Astrocyte (in vitro differentiated cells and primary cell): ENCODE measurements at regions not wholly inside any gene's neighbourhood (a gene's known extent, or its start where the extent isn't known, plus 50 kb on each side); places are given as distances from the start of the nearest gene placed in this dataset.
A peak's percentile ranks its signal among the peaks of the same experiment; 100 is the strongest.

ENCODE experiments used
- DNase-seq: peaks from one replicate; pipeline ENCODE4 v3.0.0-alpha.2; 2010; ENCODE audit warnings: low read depth
- FAIRE-seq: peaks from 2 replicates; lab custom pipeline; 2011; peaks lifted over from hg19 to GRCh38; lab: Jason Lieb, UNC
- H2AFZ ChIP-seq: 2 replicates; pipeline ENCODE4 v1.6.0; 2012; ENCODE audit warnings: low read depth, low read length, inconsistent platforms
- H3K27ac ChIP-seq: 2 replicates; pipeline ENCODE4 v1.5.1; 2011; ENCODE audit warnings: low read depth, low read length, inconsistent platforms
- H3K27me3 ChIP-seq: 2 replicates; pipeline ENCODE4 v1.6.0; 2011; ENCODE audit warnings: low read length, inconsistent platforms; ENCODE audit not compliant: insufficient read depth
- H3K36me3 ChIP-seq: 2 replicates; pipeline ENCODE4 v1.5.1; 2011; ENCODE audit warnings: low read length, inconsistent platforms; ENCODE audit not compliant: insufficient read depth
- H3K4me1 ChIP-seq: 2 replicates; pipeline ENCODE4 v1.5.1; 2011; ENCODE audit warnings: low read length, inconsistent platforms; ENCODE audit not compliant: insufficient read depth
- H3K4me2 ChIP-seq: 2 replicates; pipeline ENCODE4 v1.6.0; 2012; ENCODE audit warnings: low read length, inconsistent platforms
- H3K4me3 ChIP-seq: 2 replicates; pipeline ENCODE4 v1.5.1; 2011; ENCODE audit warnings: low read depth, mild to moderate bottlenecking, low read length, inconsistent platforms; ENCODE audit not compliant: insufficient read depth
- H3K79me2 ChIP-seq: 2 replicates; pipeline ENCODE4 v1.6.0; 2012; ENCODE audit warnings: mild to moderate bottlenecking, low read length, inconsistent platforms; ENCODE audit not compliant: insufficient read depth
- H3K9ac ChIP-seq: 2 replicates; pipeline ENCODE4 v1.6.0; 2012; ENCODE audit warnings: mild to moderate bottlenecking, low read length, inconsistent platforms
- H3K9me3 ChIP-seq: 2 replicates; pipeline ENCODE4 v1.5.1; 2012; ENCODE audit warnings: low read depth, mild to moderate bottlenecking, low read length, inconsistent platforms; ENCODE audit not compliant: insufficient read depth
- H4K20me1 ChIP-seq: 2 replicates; pipeline ENCODE4 v1.6.0; 2012; ENCODE audit warnings: low read length, inconsistent platforms; ENCODE audit not compliant: insufficient read depth
- H3K27ac Mint-ChIP-seq: one replicate; pipeline ENCODE4 v1.8.0; 2021; ENCODE audit warnings: mild to moderate bottlenecking, mixed read lengths; ENCODE audit not compliant: unreplicated experiment
- H3K27me3 Mint-ChIP-seq: one replicate; pipeline ENCODE4 v1.8.0; 2021; ENCODE audit warnings: low read depth, mixed read lengths; ENCODE audit not compliant: unreplicated experiment
- H3K36me3 Mint-ChIP-seq: one replicate; pipeline ENCODE4 v1.8.0; 2021; ENCODE audit warnings: low read depth, mixed read lengths; ENCODE audit not compliant: unreplicated experiment
- H3K4me1 Mint-ChIP-seq: one replicate; pipeline ENCODE4 v1.8.0; 2021; ENCODE audit warnings: low read depth, mixed read lengths; ENCODE audit not compliant: unreplicated experiment
- H3K4me3 Mint-ChIP-seq: one replicate; pipeline ENCODE4 v1.8.0; 2021; ENCODE audit warnings: mild to moderate bottlenecking, moderate library complexity, mixed read lengths; ENCODE audit not compliant: unreplicated experiment
- H3K9me3 Mint-ChIP-seq: one replicate; pipeline ENCODE4 v1.8.0; 2021; ENCODE audit warnings: mild to moderate bottlenecking, mixed read lengths; ENCODE audit not compliant: unreplicated experiment
- CTCF ChIP-seq: IDR thresholded peaks from 2 replicates; pipeline ENCODE4 v1.5.1; 2011; ENCODE audit warnings: low read depth, mild to moderate bottlenecking, inconsistent platforms, low read length, moderate library complexity; ENCODE audit not compliant: insufficient read depth
- EZH2 ChIP-seq: IDR thresholded peaks from 2 replicates; pipeline ENCODE4 v1.6.1; 2012; ENCODE audit warnings: mild to moderate bottlenecking, low read length, inconsistent platforms; ENCODE audit not compliant: insufficient read depth

GRCh38 chr4:164212714-164213113 is 541.2 kb upstream of the SMIM31 start:
- H3K4me3 ChIP-seq = no peak overlapping the region
- no peaks in the 10 kb centered on the region for H4K20me1 ChIP-seq
- H3K4me2 ChIP-seq = no peak overlapping the region
- Mint-ChIP-seq H3K36me3 (no peaks in the 10 kb centered on the region), H3K4me3 (no peak overlapping the region), H3K27me3 (no peaks in the 10 kb centered on the region), H3K4me1 (peaks cover 15% of the 10 kb centered on the region), H3K9me3 (peaks cover 2% of the 10 kb centered on the region), H3K27ac (no peak overlapping the region)
- H3K9ac ChIP-seq = no peak overlapping the region
- H3K36me3 ChIP-seq = no peaks in the 10 kb centered on the region
- H3K27ac ChIP-seq = no peak overlapping the region
- no peaks in the 10 kb centered on the region for H3K79me2 ChIP-seq
- DNase-seq = no peak
- no peaks in the 10 kb centered on the region for H3K9me3 ChIP-seq
- no peaks in the 10 kb centered on the region for H3K27me3 ChIP-seq
- H3K4me1 ChIP-seq = peaks cover 3% of the 10 kb centered on the region
- TF ChIP-seq EZH2 = no peak
- TF ChIP-seq CTCF = no peak
- FAIRE-seq = no peak
- no peak overlapping the region for H2AFZ ChIP-seq

GRCh38 chr4:164215113-164215741 is 538.7 kb upstream of the SMIM31 start:
- H3K9me3 Mint-ChIP-seq = no peaks in the 10 kb centered on the region
- DNase-seq (no peak), FAIRE-seq (no peak)
- no peak overlapping the region for H3K27ac Mint-ChIP-seq
- H3K79me2 ChIP-seq = no peaks in the 10 kb centered on the region
- no peak overlapping the region for H3K4me3 ChIP-seq
- H4K20me1 ChIP-seq = no peaks in the 10 kb centered on the region
- H3K4me1 Mint-ChIP-seq = peaks cover 11% of the 10 kb centered on the region
- TF ChIP-seq CTCF (no peak), EZH2 (no peak)
- H3K9me3 ChIP-seq = no peaks in the 10 kb centered on the region
- H3K36me3 Mint-ChIP-seq = no peaks in the 10 kb centered on the region
- no peaks in the 10 kb centered on the region for H3K36me3 ChIP-seq
- H3K27ac ChIP-seq = no peak overlapping the region
- no peaks in the 10 kb centered on the region for H3K27me3 ChIP-seq
- H3K4me3 Mint-ChIP-seq = no peak overlapping the region
- no peak overlapping the region for H3K4me2 ChIP-seq
- peaks cover 3% of the 10 kb centered on the region for H3K4me1 ChIP-seq
- no peak overlapping the region for H3K9ac ChIP-seq
- no peak overlapping the region for H2AFZ ChIP-seq
- no peaks in the 10 kb centered on the region for H3K27me3 Mint-ChIP-seq

GRCh38 chr4:164221631-164222030 is 532.3 kb upstream of the SMIM31 start:
- Histone ChIP-seq H3K27ac (no peak overlapping the region), H3K79me2 (no peaks in the 10 kb centered on the region), H3K9ac (no peak overlapping the region), H3K4me1 (no peaks in the 10 kb centered on the region), H3K27me3 (no peaks in the 10 kb centered on the region), H4K20me1 (no peaks in the 10 kb centered on the region), H3K9me3 (no peaks in the 10 kb centered on the region), H3K4me2 (no peak overlapping the region), H3K4me3 (no peak overlapping the region), H2AFZ (no peak overlapping the region), H3K36me3 (no peaks in the 10 kb centered on the region)
- Mint-ChIP-seq H3K9me3 (no peaks in the 10 kb centered on the region), H3K4me1 (no peaks in the 10 kb centered on the region), H3K27me3 (no peaks in the 10 kb centered on the region), H3K4me3 (no peak overlapping the region), H3K27ac (no peak overlapping the region), H3K36me3 (no peaks in the 10 kb centered on the region)
- peak; percentile 29 for DNase-seq
- no peak for FAIRE-seq
- TF ChIP-seq CTCF (no peak), EZH2 (no peak)
